ENCODE measurements at regions not wholly inside any gene's neighbourhood (a gene's known extent, or its start where the extent isn't known, plus 50 kb on each side); places are given as distances from the start of the nearest gene placed in this dataset.

- H3K36me3 ChIP-seq (ENCODE audit: control insufficient read depth in 1 of 2, insufficient read depth in 2 of 2, low read length in 2 of 2) = no peaks in the 10 kb centered on the region
- no TSS peak for BruUV-seq (replicated peaks)
- no peaks in the 10 kb centered on the region for H3K79me2 ChIP-seq (ENCODE audit: insufficient read depth, low read length)
- H2AFZ ChIP-seq (ENCODE audit: low read depth, low read length, poor library complexity, severe bottlenecking) = no peak overlapping the region
- H3K4me1 ChIP-seq (ENCODE audit: control insufficient read depth in 1 of 2, insufficient read depth in 2 of 2, low read length in 2 of 2) = no peaks in the 10 kb centered on the region
- no peak overlapping the region for H3K27ac ChIP-seq (ENCODE audit: low read depth, low read length)
- CTCF ChIA-PET = no interaction called here
- RAD21 ChIA-PET (ENCODE audit: low non-redundant PET in 1 of 2, low total read pairs in 2 of 2, uncharacterized antibody in 2 of 2, unreplicated experiment in 2 of 2) = no interaction called here
- DNase-seq (ENCODE audit: low read depth, low spot score) (no peak), ATAC-seq (no peak)
- no peaks in the 10 kb centered on the region for H3K9me2 ChIP-seq (ENCODE audit: insufficient read depth)
- H3K4me2 ChIP-seq (ENCODE audit: low read length) = no peak overlapping the region
- POLR2A ChIA-PET = no interaction called here
- no peak overlapping the region for H3K9ac ChIP-seq (ENCODE audit: low read length)
- no peaks in the 10 kb centered on the region for H3K9me3 ChIP-seq (ENCODE audit: control insufficient read depth in 1 of 2, insufficient read depth in 1 of 2, low read depth in 1 of 2, low read length in 2 of 2)
- no peak overlapping the region for H3K4me3 ChIP-seq (replicated peaks in 1 of 2; ENCODE audit: low read depth in 1 of 2, low read length in 2 of 2)
- no peak for TF ChIP-seq TCF7L2 (IDR thresholded peaks at IDR 0.05; ENCODE audit: borderline replicate concordance, extremely low read depth, insufficient read depth, insufficient read length)
- no peak for TF ChIP-seq ZNF274 (IDR thresholded peaks at IDR 0.05; ENCODE audit: low read depth, low read length)
- TF ChIP-seq EZH2phosphoT487 (IDR thresholded peaks at IDR 0.05; ENCODE audit: borderline replicate concordance) = no peak
- no peak for TF ChIP-seq MAX (IDR thresholded peaks at IDR 0.05)
- TF ChIP-seq SIN3A (IDR thresholded peaks at IDR 0.05; ENCODE audit: low read depth) = no peak
- no peak for TF ChIP-seq FOSL1 (IDR thresholded peaks at IDR 0.05; ENCODE audit: low read depth)
- no peak for TF ChIP-seq EGR1 (IDR thresholded peaks at IDR 0.05; ENCODE audit: low read depth)
- TF ChIP-seq REST (IDR thresholded peaks at IDR 0.05; ENCODE audit: low read depth) = no peak
- no peak for TF ChIP-seq POLR2AphosphoS5 (IDR thresholded peaks at IDR 0.05; ENCODE audit: low read depth, low read length)
- no peak for TF ChIP-seq CTCF (IDR thresholded peaks at IDR 0.05 in 2 of 3, conservative IDR thresholded peaks at IDR 0.05 in 1 of 3; ENCODE audit: borderline replicate concordance in 1 of 3, insufficient read depth in 1 of 3, low read depth in 2 of 3, low read length in 2 of 3)
- TF ChIP-seq EZH2 (IDR thresholded peaks at IDR 0.05) = no peak
- no peak for TF ChIP-seq JUND (IDR thresholded peaks at IDR 0.05)
- no peak for TF ChIP-seq POLR2A (IDR thresholded peaks at IDR 0.05; ENCODE audit: borderline replicate concordance, extremely low read depth, insufficient read depth, insufficient read length)
- TF ChIP-seq ATF3 (IDR thresholded peaks at IDR 0.05) = no peak
- no peak for TF ChIP-seq YY1 (IDR thresholded peaks at IDR 0.05; ENCODE audit: extremely low read depth, insufficient replicate concordance, low read depth, low read length)
- intact Hi-C loops (cut with micrococcal nuclease) = no loop called here
- H4K20me1 ChIP-seq (ENCODE audit: insufficient read depth) = no peaks in the 10 kb centered on the region
- no peaks in the 10 kb centered on the region for H3K27me3 ChIP-seq (ENCODE audit: insufficient read depth, low read length)
These were observed 499.8 kb downstream of the MID1IP1 start for GRCh38 chrX:39301036-39301435.

Data from HCT116 (cell line).